Erythroblast (primary cell): ENCODE measurements at regions not wholly inside any gene's neighbourhood (a gene's known extent, or its start where the extent isn't known, plus 50 kb on each side); places are given as distances from the start of the nearest gene placed in this dataset.

ENCODE experiments used
- GATA1 ChIP-seq: IDR thresholded peaks from 2 replicates; pipeline ENCODE4 v1.6.1; 2011; ENCODE audit warnings: low read depth, mild to moderate bottlenecking, control low read depth, low read length, moderate library complexity
- POLR2A ChIP-seq: IDR thresholded peaks from 2 replicates; pipeline ENCODE4 v1.6.1; 2011; ENCODE audit warnings: mild to moderate bottlenecking, low read length

DNA sequence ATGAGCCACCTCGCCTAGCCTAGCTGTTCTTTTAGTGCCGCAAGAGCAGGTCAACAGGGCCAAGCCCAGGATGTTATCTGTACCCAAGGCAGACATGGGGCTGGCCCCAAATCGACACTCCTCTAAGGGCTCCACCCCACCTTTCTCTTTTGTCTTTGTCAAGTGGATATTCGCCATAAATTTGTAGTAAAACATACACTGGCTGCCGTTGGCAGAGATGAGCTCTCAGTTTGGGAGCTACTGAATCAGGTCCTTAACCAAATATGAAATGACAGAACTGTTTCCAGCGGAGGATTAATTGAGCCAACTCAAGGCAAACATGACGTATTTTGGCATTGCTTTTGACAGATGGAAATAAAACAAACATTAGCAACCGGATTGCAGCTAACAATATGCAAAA, 556.9 kb upstream of the CDH5 start:
- no peak for TF ChIP-seq POLR2A
- no peak for TF ChIP-seq GATA1
